Right lobe of liver (tissue), 6 donors: ENCODE measurements at regions not wholly inside any gene's neighbourhood (a gene's known extent, or its start where the extent isn't known, plus 50 kb on each side); places are given as distances from the start of the nearest gene placed in this dataset.

ENCODE experiments used
- ATAC-seq, 4 donors: fragments of 200-7000 bp; cut with Tn5 transposase; one replicate each; pipeline ENCODE4 v1.9.1; 2020; ENCODE audit warnings: mild to moderate bottlenecking in 4 of 4, moderate library complexity in 4 of 4
- DNase-seq, 3 donors: peaks; one replicate each; pipeline ENCODE4 v3.0.0-alpha.2; 2020
- H3K27ac ChIP-seq, 3 donors: fragments of 200-600 bp; one replicate each; pipeline ENCODE4 v1.8.0; 2022
- H3K27me3 ChIP-seq, 2 donors: fragments of 200-600 bp; one replicate each; pipeline ENCODE4 v1.8.0; 2022
- H3K36me3 ChIP-seq, 4 donors: fragments of 200-600 bp; sonication (generic) in 1 of 4; one replicate each; pipeline versions ENCODE4 v1.5.1 to v1.8.0; 2017 to 2022; ENCODE audit warnings: control low read depth in 1 of 4
- H3K4me1 ChIP-seq, 4 donors: fragments of 200-600 bp; sonication (generic) in 1 of 4; one replicate each; pipeline versions ENCODE4 v1.5.1 to v1.8.0; 2017 to 2022; ENCODE audit warnings: control low read depth in 1 of 4
- H3K4me3 ChIP-seq, 3 donors: fragments of 200-600 bp; one replicate each; pipeline ENCODE4 v1.8.0; 2022
- H3K9me3 ChIP-seq, 4 donors: fragments of 200-600 bp; sonication (generic) in 1 of 4; one replicate each; pipeline versions ENCODE4 v1.5.1 to v1.8.0; 2017 to 2022; ENCODE audit warnings: control low read depth in 1 of 4
- CTCF ChIP-seq, 4 donors: fragments of 200-600 bp in 3 of 4; fragments of 450-650 bp in 1 of 4; IDR thresholded peaks; one replicate each; pipeline versions ENCODE4 v1.5.1 to v1.8.0; 2016 to 2022; ENCODE audit warnings: antibody characterized with exemption in 4 of 4, mild to moderate bottlenecking in 2 of 4
- POLR2A ChIP-seq: fragments of 450-650 bp; IDR thresholded peaks from one replicate; pipeline ENCODE4 v1.6.1; 2017; ENCODE audit warnings: antibody characterized with exemption, mild to moderate bottlenecking
- WGBS: methylation state at CpG from one replicate; pipeline ENCODE4 v1.1.6; 2018; ENCODE audit warnings: low coverage, low lambda C conversion rate; ENCODE audit not compliant: insufficient coverage; ENCODE audit errors: missing lambda C conversion rate; 5-methylcytosine and 5-hydroxymethylcytosine counted together
- intact Hi-C, 2 donors: fragments of 100-400 bp; cut with DNase I; formaldehyde crosslinking; loops; one replicate each; pipeline versions ENCODE4 v1.11.2 to v1.14.1; 2022
- donor health status: DM: no; HTN: yes; CAD: no.
- donor health status: DM: no; HTN: no; CAD: no.
- donor health status: DM: no; HTN: no; CAD: no.
- donor health status: DM: no; HTN: yes; CAD: no.
- donor health status: DM: no; HTN: yes; CAD: no.

- no peaks in the 10 kb centered on the region for H3K36me3 ChIP-seq
- H3K9me3 ChIP-seq: no peaks in the 10 kb centered on the region
- TF ChIP-seq CTCF (IDR thresholded peaks at IDR 0.05) (no peak), POLR2A (no peak)
- 70% methylated on average over 4 of the region's 4 CpGs for WGBS
- no peaks in the 10 kb centered on the region for H3K27me3 ChIP-seq
- no peak overlapping the region for H3K4me3 ChIP-seq
- intact Hi-C loops: no loop called here
- DNase-seq (no peak), ATAC-seq (no peak)
- H3K4me1 ChIP-seq: no peaks in the 10 kb centered on the region
- H3K27ac ChIP-seq: no peak overlapping the region
These were observed 403.9 kb upstream of the FANCL start for GRCh38 chr2:58645017-58645416.

GRCh38 chr2:58644451-58644850 lies 403.3 kb upstream of the FANCL start:
- WGBS: 72% methylated on average over 5 of the region's 5 CpGs
- no peak overlapping the region for H3K27ac ChIP-seq
- intact Hi-C loops: no loop called here
- DNase-seq (no peak), ATAC-seq (no peak)
- TF ChIP-seq POLR2A (no peak), CTCF (IDR thresholded peaks at IDR 0.05) (no peak)
- H3K36me3 ChIP-seq: no peaks in the 10 kb centered on the region
- H3K4me3 ChIP-seq: no peak overlapping the region
- no peaks in the 10 kb centered on the region for H3K4me1 ChIP-seq
- no peaks in the 10 kb centered on the region for H3K27me3 ChIP-seq
- no peaks in the 10 kb centered on the region for H3K9me3 ChIP-seq

- no peaks in the 10 kb centered on the region for H3K9me3 ChIP-seq
- WGBS: 37% methylated on average over 2 of the region's 2 CpGs
- H3K4me1 ChIP-seq: no peaks in the 10 kb centered on the region
- H3K4me3 ChIP-seq: no peak overlapping the region
- no peaks in the 10 kb centered on the region for H3K27me3 ChIP-seq
- no peak overlapping the region for H3K27ac ChIP-seq
- ATAC-seq (no peak), DNase-seq (no peak)
- TF ChIP-seq CTCF (IDR thresholded peaks at IDR 0.05): no peak
- TF ChIP-seq POLR2A: no peak
- H3K36me3 ChIP-seq: no peaks in the 10 kb centered on the region
- intact Hi-C loops: no loop called here
These were observed 399.9 kb upstream of the FANCL start for GRCh38 chr2:58641001-58641400.

GRCh38 chr2:58640042-58640441 lies 398.9 kb upstream of the FANCL start:
- Histone ChIP-seq H3K4me1 (no peaks in the 10 kb centered on the region), H3K27ac (no peak overlapping the region), H3K36me3 (no peaks in the 10 kb centered on the region), H3K4me3 (no peak overlapping the region), H3K27me3 (no peaks in the 10 kb centered on the region), H3K9me3 (no peaks in the 10 kb centered on the region)
- TF ChIP-seq POLR2A (no peak), CTCF (IDR thresholded peaks at IDR 0.05) (no peak)
- ATAC-seq (no peak), DNase-seq (no peak)
- intact Hi-C loops: no loop called here
- WGBS: 72% methylated on average over 4 of the region's 4 CpGs

GRCh38 chr2:58638256-58638805 lies 397.2 kb upstream of the FANCL start:
- no peak overlapping the region for H3K4me3 ChIP-seq
- 30% methylated on average over 3 of the region's 3 CpGs for WGBS
- no peaks in the 10 kb centered on the region for H3K36me3 ChIP-seq
- no peak for TF ChIP-seq POLR2A
- TF ChIP-seq CTCF (IDR thresholded peaks at IDR 0.05): no peak
- no peaks in the 10 kb centered on the region for H3K4me1 ChIP-seq
- no peaks in the 10 kb centered on the region for H3K27me3 ChIP-seq
- no peak overlapping the region for H3K27ac ChIP-seq
- DNase-seq (no peak), ATAC-seq (no peak)
- no peaks in the 10 kb centered on the region for H3K9me3 ChIP-seq
- intact Hi-C loops: no loop called here
